ENCODE measurements at regions not wholly inside any gene's neighbourhood (a gene's known extent, or its start where the extent isn't known, plus 50 kb on each side); places are given as distances from the start of the nearest gene placed in this dataset.

DNA sequence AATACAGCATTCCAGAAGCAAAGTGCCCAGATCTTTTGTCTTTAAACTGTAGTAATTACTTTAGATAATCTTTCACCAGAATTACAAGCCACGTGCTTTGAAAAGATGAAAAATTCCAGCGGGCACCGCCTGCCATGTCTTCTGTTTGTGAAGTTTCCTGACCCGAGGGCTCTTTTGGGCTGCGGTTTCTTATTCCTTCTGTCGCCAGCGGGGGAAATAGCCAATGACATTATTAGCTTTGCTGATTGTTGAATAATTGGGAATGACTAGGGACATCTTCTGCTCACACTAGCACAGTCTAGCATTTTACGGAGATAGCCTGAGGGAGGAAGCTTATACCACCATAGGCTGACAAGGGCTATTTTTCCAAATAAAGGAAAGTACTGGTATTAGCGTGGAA lies 124.7 kb downstream of the SAMD5 start:
- Mint-ChIP-seq H3K36me3 (ENCODE audit: low read depth) (no peaks in the 10 kb centered on the region), H3K27ac (no peak overlapping the region), H3K4me1 (no peaks in the 10 kb centered on the region), H3K27me3 (no peaks in the 10 kb centered on the region), H3K9me3 (peaks cover 2% of the 10 kb centered on the region), H3K4me3 (no peak overlapping the region)
- ChIA-PET CTCF (no interaction called here), POLR2A (no interaction called here)
- DNase-seq (no peak), ATAC-seq (ENCODE audit: low read depth) (no peak)
- intact Hi-C loops (cut with micrococcal nuclease), result no loop called here
- TF ChIP-seq, protein P1, sequence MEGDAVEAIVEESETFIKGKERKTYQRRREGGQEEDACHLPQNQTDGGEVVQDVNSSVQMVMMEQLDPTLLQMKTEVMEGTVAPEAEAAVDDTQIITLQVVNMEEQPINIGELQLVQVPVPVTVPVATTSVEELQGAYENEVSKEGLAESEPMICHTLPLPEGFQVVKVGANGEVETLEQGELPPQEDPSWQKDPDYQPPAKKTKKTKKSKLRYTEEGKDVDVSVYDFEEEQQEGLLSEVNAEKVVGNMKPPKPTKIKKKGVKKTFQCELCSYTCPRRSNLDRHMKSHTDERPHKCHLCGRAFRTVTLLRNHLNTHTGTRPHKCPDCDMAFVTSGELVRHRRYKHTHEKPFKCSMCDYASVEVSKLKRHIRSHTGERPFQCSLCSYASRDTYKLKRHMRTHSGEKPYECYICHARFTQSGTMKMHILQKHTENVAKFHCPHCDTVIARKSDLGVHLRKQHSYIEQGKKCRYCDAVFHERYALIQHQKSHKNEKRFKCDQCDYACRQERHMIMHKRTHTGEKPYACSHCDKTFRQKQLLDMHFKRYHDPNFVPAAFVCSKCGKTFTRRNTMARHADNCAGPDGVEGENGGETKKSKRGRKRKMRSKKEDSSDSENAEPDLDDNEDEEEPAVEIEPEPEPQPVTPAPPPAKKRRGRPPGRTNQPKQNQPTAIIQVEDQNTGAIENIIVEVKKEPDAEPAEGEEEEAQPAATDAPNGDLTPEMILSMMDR (IDR thresholded peaks at IDR 0.05), result no peak

DNA sequence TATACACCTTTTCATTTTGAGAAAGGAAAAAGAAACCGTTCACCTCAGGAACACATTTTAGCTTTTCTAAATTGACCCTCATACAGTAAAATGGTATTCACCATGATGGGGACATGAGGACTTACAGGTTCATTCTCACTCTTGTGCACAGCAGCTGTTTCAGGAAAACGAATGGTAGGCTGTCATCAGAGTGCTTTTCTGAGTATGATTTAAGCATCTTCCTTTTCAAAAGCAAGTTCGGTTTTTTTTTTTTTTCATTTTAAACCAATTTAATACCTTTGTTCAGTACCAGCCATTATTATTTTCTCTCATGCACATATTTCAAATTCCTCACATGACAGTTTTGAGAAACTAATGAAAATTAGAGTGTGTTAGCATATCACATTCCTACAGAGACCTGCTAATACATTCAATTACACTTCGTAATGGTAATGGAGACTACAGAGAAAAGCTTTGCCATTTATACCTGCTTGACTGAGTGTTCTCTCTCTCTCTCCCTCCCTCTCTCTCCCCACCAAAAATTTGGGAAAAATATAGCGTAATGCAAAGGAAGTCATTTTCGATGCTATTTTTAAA lies 129.2 kb downstream of the SAMD5 start:
- H3K27me3 Mint-ChIP-seq, result no peaks in the 10 kb centered on the region
- no peak overlapping the region for H3K4me3 Mint-ChIP-seq
- peaks cover 2% of the 10 kb centered on the region for H3K9me3 Mint-ChIP-seq
- ChIA-PET CTCF (no interaction called here), POLR2A (no interaction called here)
- TF ChIP-seq, protein P1 (IDR thresholded peaks at IDR 0.05), result no peak
- no peaks in the 10 kb centered on the region for H3K4me1 Mint-ChIP-seq
- H3K36me3 Mint-ChIP-seq (ENCODE audit: low read depth), result no peaks in the 10 kb centered on the region
- ATAC-seq (ENCODE audit: low read depth) (no peak), DNase-seq (no peak)
- H3K27ac Mint-ChIP-seq, result no peak overlapping the region
- intact Hi-C loops (cut with micrococcal nuclease), result no loop called here

DNA sequence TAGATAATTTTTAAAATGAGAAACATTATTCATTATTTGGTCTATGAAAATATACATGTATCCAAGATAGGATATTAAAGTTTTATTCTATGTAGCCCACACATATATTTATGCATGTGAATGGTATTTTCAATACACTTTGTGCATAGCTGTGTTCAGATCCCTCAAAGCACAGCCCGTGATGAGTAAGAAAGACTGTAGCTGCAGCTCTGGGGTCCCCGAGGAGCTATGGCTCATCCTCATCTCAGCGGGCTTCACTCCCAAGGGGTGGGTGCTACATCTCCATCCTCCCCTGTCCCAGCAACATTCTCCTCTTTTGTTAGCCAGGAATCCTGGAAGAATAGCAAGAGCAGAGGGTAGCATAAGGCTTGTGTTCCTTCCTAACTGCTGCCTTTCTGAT lies 130.8 kb downstream of the SAMD5 start:
- ChIA-PET POLR2A (no interaction called here), CTCF (no interaction called here)
- no peaks in the 10 kb centered on the region for H3K9me3 Mint-ChIP-seq
- TF ChIP-seq, protein P1 (IDR thresholded peaks at IDR 0.05), result no peak
- no peak overlapping the region for H3K27ac Mint-ChIP-seq
- no peaks in the 10 kb centered on the region for H3K36me3 Mint-ChIP-seq (ENCODE audit: low read depth)
- ATAC-seq (ENCODE audit: low read depth), result no peak
- no peak for DNase-seq
- no peaks in the 10 kb centered on the region for H3K4me1 Mint-ChIP-seq
- intact Hi-C loops (cut with micrococcal nuclease), result no loop called here
- no peak overlapping the region for H3K4me3 Mint-ChIP-seq
- H3K27me3 Mint-ChIP-seq, result no peaks in the 10 kb centered on the region

DNA sequence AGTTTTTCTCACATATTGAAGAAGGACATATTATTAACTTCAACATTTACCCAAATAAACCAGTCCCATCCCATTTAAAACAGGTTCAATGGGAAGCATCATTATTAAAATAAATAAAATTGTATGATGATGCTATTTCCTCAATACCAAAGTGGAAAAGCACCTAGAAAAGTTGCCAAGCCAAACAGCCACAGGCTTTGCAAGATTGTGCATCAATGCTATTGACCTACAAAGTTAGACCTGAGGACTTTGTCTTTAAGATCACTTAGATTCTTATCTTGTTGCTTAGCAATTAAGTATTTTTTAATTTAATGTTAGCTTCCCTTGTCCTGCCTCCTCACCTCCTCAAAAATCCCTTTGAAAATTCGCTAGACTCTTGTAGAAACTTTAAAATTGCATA lies 132.1 kb downstream of the SAMD5 start:
- H3K36me3 Mint-ChIP-seq (ENCODE audit: low read depth), result no peaks in the 10 kb centered on the region
- ChIA-PET CTCF (no interaction called here), POLR2A (no interaction called here)
- no peak for DNase-seq
- H3K27ac Mint-ChIP-seq, result no peak overlapping the region
- ATAC-seq (ENCODE audit: low read depth), result no peak
- H3K4me3 Mint-ChIP-seq, result no peak overlapping the region
- no peaks in the 10 kb centered on the region for H3K9me3 Mint-ChIP-seq
- intact Hi-C loops (cut with micrococcal nuclease), result no loop called here
- TF ChIP-seq, protein P1 (IDR thresholded peaks at IDR 0.05), result no peak
- no peaks in the 10 kb centered on the region for H3K27me3 Mint-ChIP-seq
- H3K4me1 Mint-ChIP-seq, result no peaks in the 10 kb centered on the region

DNA sequence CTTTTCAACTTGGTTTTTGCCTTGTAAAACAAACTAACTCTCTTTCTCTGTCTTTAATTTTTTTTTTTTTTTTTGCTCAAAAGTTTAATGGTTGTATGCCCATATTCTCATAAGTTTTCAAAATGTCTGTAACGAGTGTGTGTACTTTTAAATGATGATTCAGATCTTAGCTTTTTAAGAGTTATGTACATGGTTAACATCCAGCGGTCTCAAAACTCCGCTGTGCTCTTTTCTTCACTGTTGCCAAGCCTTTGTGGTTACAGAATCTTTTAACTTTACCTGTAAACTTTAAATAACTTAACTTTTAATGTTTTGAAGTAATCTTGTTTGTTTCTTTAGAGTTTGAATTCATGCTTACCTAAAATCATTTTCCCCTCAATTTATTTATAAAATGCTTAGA lies 133.0 kb downstream of the SAMD5 start:
- no peaks in the 10 kb centered on the region for H3K36me3 Mint-ChIP-seq (ENCODE audit: low read depth)
- H3K4me1 Mint-ChIP-seq, result no peaks in the 10 kb centered on the region
- H3K4me3 Mint-ChIP-seq, result no peak overlapping the region
- DNase-seq (no peak), ATAC-seq (ENCODE audit: low read depth) (no peak)
- TF ChIP-seq, protein P1 (IDR thresholded peaks at IDR 0.05), result no peak
- no peaks in the 10 kb centered on the region for H3K27me3 Mint-ChIP-seq
- intact Hi-C loops (cut with micrococcal nuclease), result no loop called here
- H3K27ac Mint-ChIP-seq, result no peak overlapping the region
- POLR2A ChIA-PET, result no interaction called here
- CTCF ChIA-PET, result no interaction called here
- H3K9me3 Mint-ChIP-seq, result no peaks in the 10 kb centered on the region
